HCT116 (cell line): ENCODE measurements at regions not wholly inside any gene's neighbourhood (a gene's known extent, or its start where the extent isn't known, plus 50 kb on each side); places are given as distances from the start of the nearest gene placed in this dataset.

ENCODE experiments used
- ATAC-seq: fragments of 200-7000 bp; cut with Tn5 transposase; 2 replicates; pipeline ENCODE4 v1.9.1; 2020; ENCODE audit warnings: mild to moderate bottlenecking, moderate library complexity
- BruUV-seq: library from RNA; stranded (reverse); fragments of 400-500 nt; replicated peaks from 2 replicates; lab custom pipeline; 2021; lab: Mats Ljungman, UMichigan
- CTCF ChIA-PET: fragments of 300-600 bp; sonication (Branson Sonifier 250); formaldehyde crosslinking; loops from one replicate; lab custom pipeline; 2021; ENCODE audit warnings: antibody characterized with exemption; lab: Charles Lee
- POLR2A ChIA-PET: fragments of 300-600, 350-600 bp; sonication (Branson Sonifier 250); formaldehyde crosslinking; loops from one replicate; lab custom pipeline; 2021; ENCODE audit warnings: antibody characterized with exemption; lab: Charles Lee
- RAD21 ChIA-PET, 2 experiments: fragments of 300-600 bp; sonication (Branson Sonifier 250); formaldehyde crosslinking; loops; one replicate each; lab custom pipeline; 2023; ENCODE audit warnings: low total read pairs in 2 of 2; ENCODE audit not compliant: uncharacterized antibody in 2 of 2, unreplicated experiment in 2 of 2, low non-redundant PET in 1 of 2; lab: Charles Lee
- DNase-seq: peaks from one replicate; pipeline ENCODE4 v3.0.0-alpha.2; 2010; ENCODE audit warnings: low read depth, low spot score
- H2AFZ ChIP-seq: fragments of 200-600 bp; shearing (Covaris generic), sonication (generic); 2 replicates; pipeline ENCODE4 v1.6.1; 2017; ENCODE audit warnings: low read depth, mixed run types, mixed read lengths, antibody characterized with exemption, low read length; ENCODE audit not compliant: poor library complexity, severe bottlenecking
- H3K27ac ChIP-seq: 2 replicates; pipeline ENCODE4 v1.5.1; 2012; ENCODE audit warnings: low read depth, low read length
- H3K27me3 ChIP-seq: fragments of 200-600 bp; sonication (generic); 2 replicates; pipeline ENCODE4 v1.6.1; 2016; ENCODE audit warnings: mixed run types, low read length, mixed read lengths; ENCODE audit not compliant: insufficient read depth
- H3K36me3 ChIP-seq, 2 experiments: fragments of 200-500 bp in 1 of 2; fragments of 200-600 bp in 1 of 2; sonication (Bioruptor generic) in 1 of 2; sonication (generic) in 1 of 2; 2 replicates each; pipeline versions ENCODE4 v1.5.1 to v1.6.1; 2014 to 2016; ENCODE audit warnings: low read length in 2 of 2, inconsistent platforms in 1 of 2, mixed read lengths in 1 of 2, mixed run types in 1 of 2; ENCODE audit not compliant: insufficient read depth in 2 of 2, control insufficient read depth in 1 of 2
- H3K4me1 ChIP-seq, 2 experiments: fragments of 200-600 bp in 1 of 2; sonication (generic) in 1 of 2; 2 replicates each; pipeline versions ENCODE4 v1.5.1 to v1.6.1; 2012 to 2017; ENCODE audit warnings: low read length in 2 of 2, inconsistent platforms in 1 of 2, mild to moderate bottlenecking in 1 of 2, mixed read lengths in 1 of 2, mixed run types in 1 of 2, moderate library complexity in 1 of 2; ENCODE audit not compliant: insufficient read depth in 2 of 2, control insufficient read depth in 1 of 2
- H3K4me2 ChIP-seq: fragments of 200-600 bp; sonication (generic); 2 replicates; pipeline ENCODE4 v1.6.1; 2017; ENCODE audit warnings: mixed run types, low read length, mixed read lengths
- H3K4me3 ChIP-seq, 2 experiments: fragments of 200-600 bp in 1 of 2; sonication (generic) in 1 of 2; replicated peaks in 1 of 2; 2 replicates each; pipeline ENCODE4 v1.5.1; 2011 to 2016; ENCODE audit warnings: low read length in 2 of 2, control low read depth in 1 of 2, low read depth in 1 of 2, mild to moderate bottlenecking in 1 of 2, mixed read lengths in 1 of 2, mixed run types in 1 of 2
- H3K79me2 ChIP-seq: fragments of 200-600 bp; sonication (generic); 2 replicates; pipeline ENCODE4 v1.6.1; 2017; ENCODE audit warnings: mild to moderate bottlenecking, mixed run types, low read length, moderate library complexity, mixed read lengths; ENCODE audit not compliant: insufficient read depth
- H3K9ac ChIP-seq: fragments of 200-600 bp; sonication (generic); 2 replicates; pipeline ENCODE4 v1.6.1; 2016; ENCODE audit warnings: low read length, mixed read lengths
- H3K9me2 ChIP-seq: fragments of 200-600 bp; sonication (generic), shearing (Covaris generic); 2 replicates; pipeline ENCODE4 v1.6.1; 2017; ENCODE audit warnings: mixed run types, mild to moderate bottlenecking, moderate library complexity; ENCODE audit not compliant: insufficient read depth
- H3K9me3 ChIP-seq, 2 experiments: fragments of 200-500 bp in 1 of 2; fragments of 200-600 bp in 1 of 2; sonication (Bioruptor generic) in 1 of 2; sonication (generic) in 1 of 2; 2 replicates each; pipeline ENCODE4 v1.6.1; 2014 to 2017; ENCODE audit warnings: low read length in 2 of 2, mixed read lengths in 2 of 2, inconsistent platforms in 1 of 2, low read depth in 1 of 2, mild to moderate bottlenecking in 1 of 2, mixed run types in 1 of 2, moderate library complexity in 1 of 2; ENCODE audit not compliant: control insufficient read depth in 1 of 2, insufficient read depth in 1 of 2
- H4K20me1 ChIP-seq: fragments of 200-600 bp; sonication (generic), shearing (Covaris generic); 2 replicates; pipeline ENCODE4 v1.6.1; 2017; ENCODE audit warnings: mixed run types, mild to moderate bottlenecking, moderate library complexity; ENCODE audit not compliant: insufficient read depth
- CBX3 ChIP-seq: IDR thresholded peaks from 2 replicates; pipeline ENCODE4 v1.6.1; 2012; ENCODE audit warnings: low read depth
- CEBPB ChIP-seq: IDR thresholded peaks from 2 replicates; pipeline ENCODE4 v1.6.1; 2012; ENCODE audit warnings: low read depth
- ELF1 ChIP-seq: IDR thresholded peaks from 2 replicates; pipeline ENCODE4 v1.6.1; 2012; ENCODE audit warnings: low read depth, borderline replicate concordance
- EZH2phosphoT487 ChIP-seq: fragments of 200-600 bp; IDR thresholded peaks from 2 replicates; pipeline ENCODE4 v1.6.1; 2018; ENCODE audit warnings: antibody characterized with exemption, borderline replicate concordance
- FOSL1 ChIP-seq: IDR thresholded peaks from 2 replicates; pipeline ENCODE4 v1.6.1; 2012; ENCODE audit warnings: low read depth
- JUND ChIP-seq: IDR thresholded peaks from 2 replicates; pipeline ENCODE4 v1.6.1; 2012
- POLR2A ChIP-seq: IDR thresholded peaks from 2 replicates; pipeline ENCODE4 v1.7.0; 2011; ENCODE audit warnings: borderline replicate concordance; ENCODE audit not compliant: insufficient read depth, insufficient read length; ENCODE audit errors: extremely low read depth
- POLR2AphosphoS5 ChIP-seq: IDR thresholded peaks from 2 replicates; pipeline ENCODE4 v1.6.1; 2011; ENCODE audit warnings: mild to moderate bottlenecking, low read depth, low read length, moderate library complexity
- SIN3A ChIP-seq: IDR thresholded peaks from 2 replicates; pipeline ENCODE4 v1.6.1; 2012; ENCODE audit warnings: low read depth
- SRF ChIP-seq: IDR thresholded peaks from 2 replicates; pipeline ENCODE4 v1.6.1; 2012; ENCODE audit warnings: low read depth
- TCF7L2 ChIP-seq: IDR thresholded peaks from 2 replicates; pipeline ENCODE4 v1.7.0; 2011; ENCODE audit warnings: borderline replicate concordance, inconsistent platforms; ENCODE audit not compliant: insufficient read depth, insufficient read length; ENCODE audit errors: extremely low read depth
- YY1 ChIP-seq: IDR thresholded peaks from 2 replicates; pipeline ENCODE4 v1.6.1; 2011; ENCODE audit warnings: low read length, low read depth, moderate library complexity, mild to moderate bottlenecking; ENCODE audit not compliant: insufficient replicate concordance; ENCODE audit errors: extremely low read depth
- ZFX ChIP-seq: fragments of 450-650 bp; IDR thresholded peaks from 2 replicates; pipeline ENCODE4 v1.6.1; 2017
- intact Hi-C: fragments of 100-400 bp; cut with micrococcal nuclease; formaldehyde crosslinking; loops from 2 replicates; pipeline ENCODE4 v1.10.0; 2022
- TF ChIP-seq, protein P1 (sequence below): IDR thresholded peaks from 2 replicates; pipeline ENCODE4 v1.6.1; 2012; ENCODE audit warnings: low read depth
- TF ChIP-seq, protein P2 (sequence below): IDR thresholded peaks from 2 replicates; pipeline ENCODE4 v1.6.1; 2011; ENCODE audit warnings: mild to moderate bottlenecking, low read length, moderate library complexity; ENCODE audit not compliant: insufficient replicate concordance; ENCODE audit errors: extremely low read depth
- TF ChIP-seq, protein P3 (sequence below): IDR thresholded peaks from 2 replicates; pipeline ENCODE4 v1.6.1; 2012
- TF ChIP-seq, protein P4 (sequence below), 3 experiments: fragments of 200-600 bp in 1 of 3; sonication (generic) in 1 of 3; IDR thresholded peaks in 2 of 3; conservative IDR thresholded peaks in 1 of 3; 2 replicates each; pipeline ENCODE4 v1.5.1; 2012 to 2017; ENCODE audit warnings: low read depth in 2 of 3, low read length in 2 of 3, antibody characterized with exemption in 1 of 3, borderline replicate concordance in 1 of 3, control low read depth in 1 of 3, mild to moderate bottlenecking in 1 of 3, mixed read lengths in 1 of 3, mixed run types in 1 of 3, moderate library complexity in 1 of 3; ENCODE audit not compliant: insufficient read depth in 1 of 3

DNA sequence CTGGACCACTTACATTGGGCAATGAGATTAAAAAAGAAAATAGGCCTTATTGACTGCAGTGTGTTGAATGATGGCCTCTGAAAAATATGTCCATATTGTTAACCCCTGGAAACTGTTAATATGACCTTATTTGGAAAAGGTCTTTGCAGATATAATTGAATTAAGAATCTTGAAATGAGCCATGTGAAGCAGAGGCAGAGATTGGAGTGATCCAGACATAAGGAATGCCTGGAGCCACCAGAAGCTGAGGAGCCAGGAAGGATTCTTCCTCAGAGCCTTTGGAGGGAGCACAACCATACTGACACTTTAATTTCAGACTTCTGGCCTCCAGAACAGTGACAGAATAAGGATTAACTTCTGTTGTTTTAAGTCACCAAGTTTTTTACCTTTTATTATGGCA lies 510.4 kb upstream of the AGTR1 start (continued):
- TF ChIP-seq, protein P1, sequence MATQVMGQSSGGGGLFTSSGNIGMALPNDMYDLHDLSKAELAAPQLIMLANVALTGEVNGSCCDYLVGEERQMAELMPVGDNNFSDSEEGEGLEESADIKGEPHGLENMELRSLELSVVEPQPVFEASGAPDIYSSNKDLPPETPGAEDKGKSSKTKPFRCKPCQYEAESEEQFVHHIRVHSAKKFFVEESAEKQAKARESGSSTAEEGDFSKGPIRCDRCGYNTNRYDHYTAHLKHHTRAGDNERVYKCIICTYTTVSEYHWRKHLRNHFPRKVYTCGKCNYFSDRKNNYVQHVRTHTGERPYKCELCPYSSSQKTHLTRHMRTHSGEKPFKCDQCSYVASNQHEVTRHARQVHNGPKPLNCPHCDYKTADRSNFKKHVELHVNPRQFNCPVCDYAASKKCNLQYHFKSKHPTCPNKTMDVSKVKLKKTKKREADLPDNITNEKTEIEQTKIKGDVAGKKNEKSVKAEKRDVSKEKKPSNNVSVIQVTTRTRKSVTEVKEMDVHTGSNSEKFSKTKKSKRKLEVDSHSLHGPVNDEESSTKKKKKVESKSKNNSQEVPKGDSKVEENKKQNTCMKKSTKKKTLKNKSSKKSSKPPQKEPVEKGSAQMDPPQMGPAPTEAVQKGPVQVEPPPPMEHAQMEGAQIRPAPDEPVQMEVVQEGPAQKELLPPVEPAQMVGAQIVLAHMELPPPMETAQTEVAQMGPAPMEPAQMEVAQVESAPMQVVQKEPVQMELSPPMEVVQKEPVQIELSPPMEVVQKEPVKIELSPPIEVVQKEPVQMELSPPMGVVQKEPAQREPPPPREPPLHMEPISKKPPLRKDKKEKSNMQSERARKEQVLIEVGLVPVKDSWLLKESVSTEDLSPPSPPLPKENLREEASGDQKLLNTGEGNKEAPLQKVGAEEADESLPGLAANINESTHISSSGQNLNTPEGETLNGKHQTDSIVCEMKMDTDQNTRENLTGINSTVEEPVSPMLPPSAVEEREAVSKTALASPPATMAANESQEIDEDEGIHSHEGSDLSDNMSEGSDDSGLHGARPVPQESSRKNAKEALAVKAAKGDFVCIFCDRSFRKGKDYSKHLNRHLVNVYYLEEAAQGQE = no peak
- no peak for TF ChIP-seq YY1
- no peak for TF ChIP-seq EZH2phosphoT487
- TF ChIP-seq SIN3A = no peak
- no peak for TF ChIP-seq JUND
- no peak for TF ChIP-seq FOSL1

DNA sequence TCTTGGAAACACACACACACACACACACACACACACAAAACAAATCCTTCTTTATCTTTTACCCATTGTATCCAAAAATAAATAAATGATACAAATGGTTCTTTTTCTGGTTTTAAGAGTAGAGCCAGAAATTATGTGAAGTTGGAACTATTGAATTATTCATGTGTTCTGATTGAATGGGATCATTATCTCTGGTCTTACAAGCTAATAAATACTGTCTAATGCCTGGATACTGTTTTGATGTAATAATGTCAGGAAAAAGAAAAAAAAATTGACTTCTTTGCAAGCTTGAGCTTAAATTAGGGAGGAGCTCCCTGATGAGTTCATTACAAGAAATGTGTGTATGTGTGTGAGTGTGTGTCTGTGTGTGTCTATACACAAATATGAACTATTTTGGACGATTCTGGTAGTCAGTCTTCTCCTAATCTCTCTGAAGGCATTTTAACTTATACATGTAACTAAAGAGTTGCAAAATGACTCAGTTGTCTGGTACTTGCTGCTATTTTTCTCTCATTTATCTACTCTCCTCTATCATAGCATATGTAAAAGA lies 507.2 kb upstream of the AGTR1 start:
- Histone ChIP-seq H3K9me2 (no peaks in the 10 kb centered on the region), H2AFZ (no peak overlapping the region), H4K20me1 (no peaks in the 10 kb centered on the region), H3K9ac (no peak overlapping the region), H3K79me2 (no peaks in the 10 kb centered on the region), H3K4me2 (no peak overlapping the region), H3K27me3 (no peaks in the 10 kb centered on the region), H3K27ac (no peak overlapping the region), H3K4me3 (no peak overlapping the region), H3K9me3 (no peaks in the 10 kb centered on the region), H3K36me3 (no peaks in the 10 kb centered on the region), H3K4me1 (no peaks in the 10 kb centered on the region)
- CTCF ChIA-PET = no interaction called here
- POLR2A ChIA-PET = no interaction called here
- DNase-seq (no peak), ATAC-seq (no peak)
- intact Hi-C loops = no loop called here
- TF ChIP-seq, protein P2, sequence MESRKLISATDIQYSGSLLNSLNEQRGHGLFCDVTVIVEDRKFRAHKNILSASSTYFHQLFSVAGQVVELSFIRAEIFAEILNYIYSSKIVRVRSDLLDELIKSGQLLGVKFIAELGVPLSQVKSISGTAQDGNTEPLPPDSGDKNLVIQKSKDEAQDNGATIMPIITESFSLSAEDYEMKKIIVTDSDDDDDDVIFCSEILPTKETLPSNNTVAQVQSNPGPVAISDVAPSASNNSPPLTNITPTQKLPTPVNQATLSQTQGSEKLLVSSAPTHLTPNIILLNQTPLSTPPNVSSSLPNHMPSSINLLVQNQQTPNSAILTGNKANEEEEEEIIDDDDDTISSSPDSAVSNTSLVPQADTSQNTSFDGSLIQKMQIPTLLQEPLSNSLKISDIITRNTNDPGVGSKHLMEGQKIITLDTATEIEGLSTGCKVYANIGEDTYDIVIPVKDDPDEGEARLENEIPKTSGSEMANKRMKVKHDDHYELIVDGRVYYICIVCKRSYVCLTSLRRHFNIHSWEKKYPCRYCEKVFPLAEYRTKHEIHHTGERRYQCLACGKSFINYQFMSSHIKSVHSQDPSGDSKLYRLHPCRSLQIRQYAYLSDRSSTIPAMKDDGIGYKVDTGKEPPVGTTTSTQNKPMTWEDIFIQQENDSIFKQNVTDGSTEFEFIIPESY = no peak
- TF ChIP-seq CEBPB (no peak), EZH2phosphoT487 (no peak), TCF7L2 (no peak), JUND (no peak), SRF (no peak), POLR2AphosphoS5 (no peak), CBX3 (no peak), SIN3A (no peak), ZFX (no peak), POLR2A (no peak), ELF1 (no peak)
- TF ChIP-seq, protein P3, sequence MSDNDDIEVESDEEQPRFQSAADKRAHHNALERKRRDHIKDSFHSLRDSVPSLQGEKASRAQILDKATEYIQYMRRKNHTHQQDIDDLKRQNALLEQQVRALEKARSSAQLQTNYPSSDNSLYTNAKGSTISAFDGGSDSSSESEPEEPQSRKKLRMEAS = no peak
- TF ChIP-seq, protein P4, sequence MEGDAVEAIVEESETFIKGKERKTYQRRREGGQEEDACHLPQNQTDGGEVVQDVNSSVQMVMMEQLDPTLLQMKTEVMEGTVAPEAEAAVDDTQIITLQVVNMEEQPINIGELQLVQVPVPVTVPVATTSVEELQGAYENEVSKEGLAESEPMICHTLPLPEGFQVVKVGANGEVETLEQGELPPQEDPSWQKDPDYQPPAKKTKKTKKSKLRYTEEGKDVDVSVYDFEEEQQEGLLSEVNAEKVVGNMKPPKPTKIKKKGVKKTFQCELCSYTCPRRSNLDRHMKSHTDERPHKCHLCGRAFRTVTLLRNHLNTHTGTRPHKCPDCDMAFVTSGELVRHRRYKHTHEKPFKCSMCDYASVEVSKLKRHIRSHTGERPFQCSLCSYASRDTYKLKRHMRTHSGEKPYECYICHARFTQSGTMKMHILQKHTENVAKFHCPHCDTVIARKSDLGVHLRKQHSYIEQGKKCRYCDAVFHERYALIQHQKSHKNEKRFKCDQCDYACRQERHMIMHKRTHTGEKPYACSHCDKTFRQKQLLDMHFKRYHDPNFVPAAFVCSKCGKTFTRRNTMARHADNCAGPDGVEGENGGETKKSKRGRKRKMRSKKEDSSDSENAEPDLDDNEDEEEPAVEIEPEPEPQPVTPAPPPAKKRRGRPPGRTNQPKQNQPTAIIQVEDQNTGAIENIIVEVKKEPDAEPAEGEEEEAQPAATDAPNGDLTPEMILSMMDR (IDR thresholded peaks at IDR 0.05 in 2 of 3, conservative IDR thresholded peaks at IDR 0.05 in 1 of 3; ENCODE audit: borderline replicate concordance in 1 of 3, insufficient read depth in 1 of 3, low read depth in 2 of 3, low read length in 2 of 3) = no peak
- BruUV-seq = no TSS peak
- RAD21 ChIA-PET = no interaction called here
